ENCODE measurements at regions not wholly inside any gene's neighbourhood (a gene's known extent, or its start where the extent isn't known, plus 50 kb on each side); places are given as distances from the start of the nearest gene placed in this dataset.

GRCh38 chr1:82707681-82708080, 906.9 kb downstream of the ADGRL2 start:
- no peaks in the 10 kb centered on the region for H3K27me3 ChIP-seq

GRCh38 chr1:82706741-82707140, 906.0 kb downstream of the ADGRL2 start:
- no peak for DNase-seq
- no peaks in the 10 kb centered on the region for H3K9me3 ChIP-seq
- no peaks in the 10 kb centered on the region for H3K27me3 ChIP-seq
- H3K36me3 ChIP-seq = no peaks in the 10 kb centered on the region
- H3K4me3 ChIP-seq = no peak overlapping the region

More at GRCh38 chr1:82707681-82708080, 906.9 kb downstream of the ADGRL2 start:
- DNase-seq = no peak
- H3K4me3 ChIP-seq = no peak overlapping the region
- H3K36me3 ChIP-seq = no peaks in the 10 kb centered on the region
- no peaks in the 10 kb centered on the region for H3K9me3 ChIP-seq

- no peaks in the 10 kb centered on the region for H3K9me3 ChIP-seq
- DNase-seq = no peak
- no peak overlapping the region for H3K4me3 ChIP-seq
- no peaks in the 10 kb centered on the region for H3K27me3 ChIP-seq
- H3K36me3 ChIP-seq = no peaks in the 10 kb centered on the region
Observed at GRCh38 chr1:82704966-82705365, 904.2 kb downstream of the ADGRL2 start.

GRCh38 chr1:82704393-82704792, 903.7 kb downstream of the ADGRL2 start:
- Histone ChIP-seq H3K27me3 (no peaks in the 10 kb centered on the region), H3K36me3 (no peaks in the 10 kb centered on the region), H3K9me3 (no peaks in the 10 kb centered on the region), H3K4me3 (no peak overlapping the region)
- no peak for DNase-seq

- H3K27me3 ChIP-seq = no peaks in the 10 kb centered on the region
- no peak overlapping the region for H3K4me3 ChIP-seq
- H3K9me3 ChIP-seq = no peaks in the 10 kb centered on the region
- no peak for DNase-seq
- no peaks in the 10 kb centered on the region for H3K36me3 ChIP-seq
Observed at GRCh38 chr1:82703951-82704350, 903.2 kb downstream of the ADGRL2 start.

- H3K27me3 ChIP-seq = no peaks in the 10 kb centered on the region
- H3K4me3 ChIP-seq = no peak overlapping the region
- no peaks in the 10 kb centered on the region for H3K36me3 ChIP-seq
- no peak for DNase-seq
- H3K9me3 ChIP-seq = no peaks in the 10 kb centered on the region
Observed at GRCh38 chr1:82700476-82700875, 899.7 kb downstream of the ADGRL2 start.

GRCh38 chr1:82697965-82698364, 897.2 kb downstream of the ADGRL2 start:
- Histone ChIP-seq H3K4me3 (no peak overlapping the region), H3K9me3 (no peaks in the 10 kb centered on the region), H3K36me3 (no peaks in the 10 kb centered on the region), H3K27me3 (no peaks in the 10 kb centered on the region)
- DNase-seq = no peak

- no peak for DNase-seq
- Histone ChIP-seq H3K36me3 (no peaks in the 10 kb centered on the region), H3K4me3 (no peak overlapping the region), H3K9me3 (no peaks in the 10 kb centered on the region), H3K27me3 (no peaks in the 10 kb centered on the region)
Observed at GRCh38 chr1:82695443-82695842, 894.7 kb downstream of the ADGRL2 start.

- Histone ChIP-seq H3K27me3 (no peaks in the 10 kb centered on the region), H3K36me3 (no peaks in the 10 kb centered on the region), H3K4me3 (no peak overlapping the region), H3K9me3 (no peaks in the 10 kb centered on the region; the same call in 1 of the 2 replicates)
- DNase-seq = no peak
Observed at GRCh38 chr1:82690411-82690810, 889.7 kb downstream of the ADGRL2 start.

- no peaks in the 10 kb centered on the region for H3K36me3 ChIP-seq
- no peak for DNase-seq
- no peaks in the 10 kb centered on the region; the same call in 1 of the 2 replicates for H3K9me3 ChIP-seq
- H3K4me3 ChIP-seq = no peak overlapping the region
- H3K27me3 ChIP-seq = no peaks in the 10 kb centered on the region
Observed at GRCh38 chr1:82689217-82689616, 888.5 kb downstream of the ADGRL2 start.

GRCh38 chr1:82686774-82687173, 886.0 kb downstream of the ADGRL2 start:
- Histone ChIP-seq H3K36me3 (no peaks in the 10 kb centered on the region), H3K9me3 (no peaks in the 10 kb centered on the region; the same call in 1 of the 2 replicates), H3K4me3 (no peak overlapping the region), H3K27me3 (no peaks in the 10 kb centered on the region)
- no peak for DNase-seq

- DNase-seq = no peak
- no peaks in the 10 kb centered on the region for H3K9me3 ChIP-seq
- no peaks in the 10 kb centered on the region for H3K27me3 ChIP-seq
- H3K4me3 ChIP-seq = no peak overlapping the region
- H3K36me3 ChIP-seq = no peaks in the 10 kb centered on the region
Observed at GRCh38 chr1:82646888-82647287, 846.2 kb downstream of the ADGRL2 start.

GRCh38 chr1:82646336-82646735, 845.6 kb downstream of the ADGRL2 start:
- no peaks in the 10 kb centered on the region for H3K36me3 ChIP-seq
- H3K4me3 ChIP-seq = no peak overlapping the region
- no peaks in the 10 kb centered on the region for H3K9me3 ChIP-seq
- no peaks in the 10 kb centered on the region for H3K27me3 ChIP-seq
- DNase-seq = no peak

GRCh38 chr1:82644186-82644915, 843.6 kb downstream of the ADGRL2 start:
- Histone ChIP-seq H3K27me3 (no peaks in the 10 kb centered on the region), H3K9me3 (no peaks in the 10 kb centered on the region), H3K4me3 (no peak overlapping the region), H3K36me3 (no peaks in the 10 kb centered on the region)
- DNase-seq = no peak

GRCh38 chr1:82640352-82640751, 839.6 kb downstream of the ADGRL2 start:
- no peak for DNase-seq
- no peak overlapping the region for H3K4me3 ChIP-seq
- H3K9me3 ChIP-seq = no peaks in the 10 kb centered on the region
- H3K27me3 ChIP-seq = no peaks in the 10 kb centered on the region
- H3K36me3 ChIP-seq = no peaks in the 10 kb centered on the region

- H3K27me3 ChIP-seq = no peaks in the 10 kb centered on the region
- DNase-seq = no peak
Observed at GRCh38 chr1:82634266-82634665, 833.5 kb downstream of the ADGRL2 start.

GRCh38 chr1:82632155-82632554, 831.4 kb downstream of the ADGRL2 start:
- no peak for DNase-seq
- Histone ChIP-seq H3K27me3 (no peaks in the 10 kb centered on the region), H3K9me3 (no peaks in the 10 kb centered on the region), H3K4me3 (no peak overlapping the region), H3K36me3 (no peaks in the 10 kb centered on the region)

More at GRCh38 chr1:82634266-82634665, 833.5 kb downstream of the ADGRL2 start:
- no peaks in the 10 kb centered on the region for H3K36me3 ChIP-seq
- no peaks in the 10 kb centered on the region for H3K9me3 ChIP-seq
- H3K4me3 ChIP-seq = no peak overlapping the region

GRCh38 chr1:82628887-82629286, 828.2 kb downstream of the ADGRL2 start:
- no peaks in the 10 kb centered on the region for H3K27me3 ChIP-seq
- DNase-seq = no peak
- H3K4me3 ChIP-seq = no peak overlapping the region
- no peaks in the 10 kb centered on the region for H3K36me3 ChIP-seq
- H3K9me3 ChIP-seq = no peaks in the 10 kb centered on the region

Measured in MG63 (cell line).